H1 (cell line): ENCODE measurements at regions not wholly inside any gene's neighbourhood (a gene's known extent, or its start where the extent isn't known, plus 50 kb on each side); places are given as distances from the start of the nearest gene placed in this dataset.

Experiments
- CTCF ChIA-PET: fragments of 300-600 bp; sonication (Branson Sonifier 250); formaldehyde crosslinking; loops from one replicate; lab custom pipeline; 2021; ENCODE audit not compliant: partially characterized antibody; lab: Charles Lee
- POLR2A ChIA-PET: fragments of 300-600 bp; sonication (Branson Sonifier 250); formaldehyde crosslinking; loops from one replicate; lab custom pipeline; 2021; ENCODE audit warnings: inconsistent platforms; ENCODE audit not compliant: partially characterized antibody; lab: Charles Lee
- DNase-seq, 2 experiments: peaks; one replicate each; pipeline versions ENCODE4 v3.0.0 to v3.0.0-alpha.2; 2010 to 2022; ENCODE audit warnings: low spot score in 2 of 2, low read depth in 1 of 2, mixed read lengths in 1 of 2
- FAIRE-seq: peaks from 2 replicates; lab custom pipeline; 2011; peaks lifted over from hg19 to GRCh38; lab: Jason Lieb, UNC
- H2AFZ ChIP-seq: 2 replicates; pipeline ENCODE4 v1.8.1; 2012; ENCODE audit warnings: low read length, inconsistent platforms
- H2AK5ac ChIP-seq: 2 replicates; pipeline ENCODE4 v1.6.1; 2013; ENCODE audit warnings: low read depth, low read length
- H2BK120ac ChIP-seq: replicated peaks from 2 replicates; pipeline ENCODE3; 2013; ENCODE audit warnings: low read depth, low read length, inconsistent platforms
- H2BK12ac ChIP-seq: 2 replicates; pipeline ENCODE4 v1.6.1; 2013; ENCODE audit warnings: low read depth, low read length
- H2BK15ac ChIP-seq: 2 replicates; pipeline ENCODE4 v1.6.1; 2013; ENCODE audit warnings: low read length
- H2BK20ac ChIP-seq: 2 replicates; pipeline ENCODE4 v1.6.1; 2013; ENCODE audit warnings: low read length
- H2BK5ac ChIP-seq: 2 replicates; pipeline ENCODE4 v1.6.1; 2013; ENCODE audit warnings: low read depth, low read length
- H3K14ac ChIP-seq: 2 replicates; pipeline ENCODE4 v1.6.1; 2013; ENCODE audit warnings: inconsistent platforms; ENCODE audit not compliant: insufficient read length
- H3K18ac ChIP-seq: 2 replicates; pipeline ENCODE4 v1.6.1; 2013; ENCODE audit warnings: low read length; ENCODE audit errors: extremely low read depth
- H3K23ac ChIP-seq: 2 replicates; pipeline ENCODE4 v1.6.1; 2013; ENCODE audit warnings: inconsistent platforms; ENCODE audit not compliant: insufficient read length
- H3K23me2 ChIP-seq: 2 replicates; pipeline ENCODE4 v1.6.1; 2013; ENCODE audit warnings: low read depth, low read length
- H3K27ac ChIP-seq: 2 replicates; pipeline ENCODE4 v1.6.1; 2011; ENCODE audit warnings: low read depth, low read length, inconsistent platforms
- H3K27me3 ChIP-seq, 4 experiments: replicated peaks in 1 of 4; 1 replicate in 1 of 4; 2 replicates in 3 of 4; pipeline versions ENCODE4 v1.6.1 to v1.8.1; 2011 to 2013; ENCODE audit warnings: low read length in 3 of 4, mild to moderate bottlenecking in 3 of 4, inconsistent platforms in 2 of 4, mixed read lengths in 2 of 4, moderate library complexity in 1 of 4; ENCODE audit not compliant: control insufficient read depth in 3 of 4, insufficient read depth in 3 of 4; ENCODE audit errors: extremely low read depth in 1 of 4
- H3K36me3 ChIP-seq, 4 experiments: 2 replicates each; pipeline versions ENCODE4 v1.6.1 to v1.8.1; 2011 to 2013; ENCODE audit warnings: mild to moderate bottlenecking in 4 of 4, low read length in 3 of 4, moderate library complexity in 2 of 4, control low read depth in 1 of 4, inconsistent platforms in 1 of 4; ENCODE audit not compliant: insufficient read depth in 4 of 4, control insufficient read depth in 2 of 4
- H3K4ac ChIP-seq: replicated peaks from 2 replicates; pipeline ENCODE3; 2013; ENCODE audit warnings: low read length, low read depth, mixed read lengths, inconsistent platforms; ENCODE audit not compliant: insufficient read length
- H3K4me1 ChIP-seq, 4 experiments: replicated peaks in 1 of 4; 1 replicate in 1 of 4; 2 replicates in 3 of 4; pipeline versions ENCODE4 v1.6.1 to v1.8.1; 2011 to 2013; ENCODE audit warnings: low read length in 3 of 4, inconsistent platforms in 2 of 4, mixed read lengths in 1 of 4; ENCODE audit not compliant: insufficient read depth in 4 of 4, control insufficient read depth in 3 of 4
- H3K4me2 ChIP-seq, 2 experiments: 2 replicates each; pipeline versions ENCODE4 v1.6.1 to v1.8.1; 2011 to 2013; ENCODE audit warnings: low read depth in 2 of 2, low read length in 2 of 2, control low read depth in 1 of 2, inconsistent platforms in 1 of 2, mild to moderate bottlenecking in 1 of 2; ENCODE audit not compliant: insufficient read depth in 1 of 2
- H3K4me3 ChIP-seq, 4 experiments: fragments of 200-600, 300-600 bp in 1 of 4; sonication (generic), shearing (Covaris generic), sonication (Bioruptor Twin) in 1 of 4; 2 replicates each; pipeline versions ENCODE4 v1.5.1 to v1.8.1; 2011 to 2016; ENCODE audit warnings: low read length in 4 of 4, low read depth in 3 of 4, control low read depth in 2 of 4, inconsistent platforms in 2 of 4, mild to moderate bottlenecking in 2 of 4, mixed read lengths in 1 of 4, moderate library complexity in 1 of 4; ENCODE audit not compliant: insufficient read depth in 2 of 4; ENCODE audit errors: extremely low read depth in 1 of 4
- H3K56ac ChIP-seq: replicated peaks from 2 replicates; pipeline ENCODE3; 2013; ENCODE audit warnings: low read depth, mild to moderate bottlenecking, mixed read lengths, low read length, inconsistent platforms; ENCODE audit not compliant: insufficient read length
- H3K79me1 ChIP-seq: 2 replicates; pipeline ENCODE4 v1.6.1; 2013; ENCODE audit warnings: low read depth, low read length, control low read depth
- H3K79me2 ChIP-seq, 2 experiments: 2 replicates each; pipeline versions ENCODE4 v1.6.1 to v1.8.1; 2012 to 2013; ENCODE audit warnings: low read length in 2 of 2, mild to moderate bottlenecking in 2 of 2, inconsistent platforms in 1 of 2; ENCODE audit not compliant: insufficient read depth in 2 of 2, control insufficient read depth in 1 of 2
- H3K9ac ChIP-seq, 4 experiments: replicated peaks in 1 of 4; 1 replicate in 1 of 4; 2 replicates in 3 of 4; pipeline versions ENCODE4 v1.6.1 to v1.8.1; 2011 to 2013; ENCODE audit warnings: low read depth in 3 of 4, low read length in 3 of 4, control low read depth in 2 of 4, mild to moderate bottlenecking in 2 of 4, moderate library complexity in 2 of 4, inconsistent platforms in 1 of 4; ENCODE audit errors: extremely low read depth in 1 of 4
- H3K9me3 ChIP-seq, 2 experiments: 2 replicates each; pipeline versions ENCODE4 v1.6.1 to v1.8.1; 2012 to 2013; ENCODE audit warnings: mild to moderate bottlenecking in 2 of 2, moderate library complexity in 2 of 2, control low read depth in 1 of 2, inconsistent platforms in 1 of 2, low read depth in 1 of 2, low read length in 1 of 2, mixed read lengths in 1 of 2; ENCODE audit not compliant: insufficient read depth in 2 of 2
- H4K20me1 ChIP-seq, 2 experiments: replicated peaks in 1 of 2; 2 replicates each; pipeline versions ENCODE3 to v1.8.1; 2011 to 2013; ENCODE audit warnings: inconsistent platforms in 2 of 2, low read length in 2 of 2, mild to moderate bottlenecking in 1 of 2; ENCODE audit not compliant: insufficient read depth in 2 of 2, control insufficient read depth in 1 of 2
- H4K5ac ChIP-seq: 2 replicates; pipeline ENCODE4 v1.6.1; 2013; ENCODE audit warnings: low read length, low read depth, mixed read lengths, inconsistent platforms; ENCODE audit not compliant: insufficient read length
- H4K8ac ChIP-seq: 2 replicates; pipeline ENCODE4 v1.8.0; 2013; ENCODE audit warnings: mild to moderate bottlenecking, moderate library complexity, low read length, inconsistent platforms; ENCODE audit not compliant: insufficient read depth; ENCODE audit errors: extremely low read depth
- H4K91ac ChIP-seq: replicated peaks from 2 replicates; pipeline ENCODE3; 2013; ENCODE audit warnings: low read length, mixed read lengths, inconsistent platforms; ENCODE audit not compliant: insufficient read length
- BCL11A ChIP-seq, 2 experiments: IDR thresholded peaks; one replicate each; pipeline ENCODE4 v1.6.1; 2011; ENCODE audit warnings: low read depth in 2 of 2, low read length in 2 of 2, mild to moderate bottlenecking in 2 of 2
- CBX8 ChIP-seq: fragments of 300-800, 300-1000 bp; sonication (generic); IDR thresholded peaks from 2 replicates; pipeline ENCODE4 v1.7.1; 2016; ENCODE audit warnings: low read depth, low read length, borderline replicate concordance
- CHD2 ChIP-seq: IDR thresholded peaks from 2 replicates; pipeline ENCODE4 v1.6.1; 2012; ENCODE audit warnings: low read length, improper control_type of control experiment
- EGR1 ChIP-seq: IDR thresholded peaks from 2 replicates; pipeline ENCODE4 v1.6.1; 2011; ENCODE audit warnings: low read depth, low read length, borderline replicate concordance
- JUND ChIP-seq: IDR thresholded peaks from 2 replicates; pipeline ENCODE4 v1.6.1; 2011; ENCODE audit warnings: mild to moderate bottlenecking, improper control_type of control experiment, low read length
- KDM5A ChIP-seq: fragments of 200-600 bp; IDR thresholded peaks from 2 replicates; pipeline ENCODE4 v1.7.1; 2012; ENCODE audit warnings: mild to moderate bottlenecking, low read length, inconsistent platforms, mixed read lengths
- POLR2AphosphoS5 ChIP-seq: IDR thresholded peaks from 2 replicates; pipeline ENCODE4 v1.6.1; 2011; ENCODE audit warnings: low read depth, low read length
- RFX5 ChIP-seq: IDR thresholded peaks from 2 replicates; pipeline ENCODE4 v1.6.1; 2011; ENCODE audit warnings: low read depth, low read length, improper control_type of control experiment, borderline replicate concordance
- TCF12 ChIP-seq: IDR thresholded peaks from 2 replicates; pipeline ENCODE4 v1.6.1; 2011; ENCODE audit warnings: low read depth, mild to moderate bottlenecking, low read length
- WGBS, 2 experiments: shearing (Covaris generic) in 1 of 2; methylation state at CpG; one replicate each; pipeline versions ENCODE4 v1.1.6 to v1.1.7; 2013 to 2015; ENCODE audit warnings: low lambda C conversion rate in 2 of 2, mixed read lengths in 2 of 2, inconsistent platforms in 1 of 2, low coverage in 1 of 2, missing lambda C conversion rate in 1 of 2; ENCODE audit not compliant: insufficient replicate concordance in 2 of 2, insufficient coverage in 1 of 2, insufficient read length in 1 of 2; ENCODE audit errors: extremely low coverage in 1 of 2, missing lambda C conversion rate in 1 of 2; 5-methylcytosine and 5-hydroxymethylcytosine counted together
- TF ChIP-seq, protein P1 (sequence below): IDR thresholded peaks from 2 replicates; pipeline ENCODE4 v1.6.1; 2011; ENCODE audit warnings: low read depth, mild to moderate bottlenecking, low read length; ENCODE audit not compliant: insufficient read depth

GRCh38 chr5:163943546-163943945 lies 438.1 kb downstream of the MAT2B start:
- no peak overlapping the region for H3K14ac ChIP-seq
- H3K36me3 ChIP-seq = no peaks in the 10 kb centered on the region
- no peak overlapping the region for H2BK12ac ChIP-seq
- no peak overlapping the region for H2BK120ac ChIP-seq
- H3K23me2 ChIP-seq = no peaks in the 10 kb centered on the region; the same call in 1 of the 2 replicates
- no peak overlapping the region for H3K9ac ChIP-seq
- H2BK20ac ChIP-seq = no peak overlapping the region
- H3K79me2 ChIP-seq = no peaks in the 10 kb centered on the region
- H3K23ac ChIP-seq = no peak overlapping the region
- FAIRE-seq (no peak), DNase-seq (no peak)
- H2AK5ac ChIP-seq = no peak overlapping the region
- no peak overlapping the region for H3K56ac ChIP-seq
- H3K18ac ChIP-seq = no peak overlapping the region
- no peak overlapping the region for H2AFZ ChIP-seq
- no peak overlapping the region for H3K27ac ChIP-seq
- no peak overlapping the region for H4K8ac ChIP-seq
- no peaks in the 10 kb centered on the region for H4K20me1 ChIP-seq
- H4K5ac ChIP-seq = no peak overlapping the region
- POLR2A ChIA-PET = no interaction called here
- no peak overlapping the region for H2BK5ac ChIP-seq
- H3K27me3 ChIP-seq = no peaks in the 10 kb centered on the region
- H2BK15ac ChIP-seq = no peak overlapping the region
- WGBS, 2 experiments = 89% methylated on average over 1 of the region's 1 CpG; no CpG with 5 or more reads in 1 of the 2 experiments
- no peaks in the 10 kb centered on the region for H3K4me1 ChIP-seq
- CTCF ChIA-PET = no interaction called here
- H3K79me1 ChIP-seq = no peaks in the 10 kb centered on the region
- H3K4ac ChIP-seq = no peak overlapping the region
- no peak overlapping the region for H3K4me2 ChIP-seq
- no peak overlapping the region for H3K4me3 ChIP-seq
- H3K9me3 ChIP-seq = no peaks in the 10 kb centered on the region
- TF ChIP-seq CBX8 = no peak
- no peak for TF ChIP-seq BCL11A (IDR thresholded peaks at IDR 0.05; ENCODE audit: low read depth in 2 of 2, low read length in 2 of 2)
- TF ChIP-seq POLR2AphosphoS5 = no peak
- no peak for TF ChIP-seq KDM5A
- TF ChIP-seq, protein P1, sequence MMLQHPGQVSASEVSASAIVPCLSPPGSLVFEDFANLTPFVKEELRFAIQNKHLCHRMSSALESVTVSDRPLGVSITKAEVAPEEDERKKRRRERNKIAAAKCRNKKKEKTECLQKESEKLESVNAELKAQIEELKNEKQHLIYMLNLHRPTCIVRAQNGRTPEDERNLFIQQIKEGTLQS = no peak
- no peak for TF ChIP-seq EGR1
- no peak for TF ChIP-seq RFX5
- TF ChIP-seq JUND = no peak
- no peak for TF ChIP-seq TCF12
- no peak for TF ChIP-seq CHD2
- H4K91ac ChIP-seq = no peak overlapping the region
